ENCODE measurements at regions not wholly inside any gene's neighbourhood (a gene's known extent, or its start where the extent isn't known, plus 50 kb on each side); places are given as distances from the start of the nearest gene placed in this dataset.

DNA sequence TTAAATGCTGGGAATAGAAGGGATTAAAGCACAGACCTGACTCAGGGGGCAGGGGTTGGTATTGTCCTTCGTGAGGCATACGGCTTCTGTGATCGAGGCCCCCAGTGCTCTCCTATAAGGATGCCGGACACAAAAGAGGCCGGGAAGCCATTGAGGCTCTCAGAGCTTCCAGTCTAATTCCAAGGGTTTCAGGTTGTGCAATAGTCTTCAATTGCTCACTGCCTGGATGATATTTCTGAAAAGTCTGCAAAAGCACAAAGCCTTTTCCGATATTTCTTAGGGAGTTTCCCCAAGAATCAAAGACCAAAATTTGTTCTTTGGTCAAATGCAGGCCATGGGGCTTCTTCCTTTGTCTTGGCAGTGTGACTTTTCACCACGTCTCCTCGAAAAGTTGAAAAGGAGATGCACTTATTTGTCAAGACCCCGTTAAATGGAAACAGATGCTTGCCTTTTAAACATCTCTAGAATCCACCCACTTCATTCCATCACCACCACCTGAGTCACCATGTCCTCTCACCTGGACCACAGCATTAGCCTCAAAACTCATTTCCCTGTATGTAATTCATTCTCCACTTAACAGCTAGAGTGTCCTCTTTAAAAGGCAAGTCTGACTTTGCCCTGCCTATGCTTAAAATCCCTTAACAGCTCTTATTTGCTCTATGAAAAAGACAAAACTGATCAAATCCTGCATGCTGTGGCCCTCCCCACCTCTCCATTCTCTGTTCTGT lies 134.8 kb upstream of the NAMPT start:
- DNase-seq (ENCODE audit: low spot score), result no peak

- no peak for DNase-seq (ENCODE audit: low spot score)
Measured at GRCh38 chr7:106418526-106418925, 133.7 kb upstream of the NAMPT start.

- DNase-seq (ENCODE audit: low spot score), result no peak
Measured at GRCh38 chr7:106418094-106418493, 133.3 kb upstream of the NAMPT start.

DNA sequence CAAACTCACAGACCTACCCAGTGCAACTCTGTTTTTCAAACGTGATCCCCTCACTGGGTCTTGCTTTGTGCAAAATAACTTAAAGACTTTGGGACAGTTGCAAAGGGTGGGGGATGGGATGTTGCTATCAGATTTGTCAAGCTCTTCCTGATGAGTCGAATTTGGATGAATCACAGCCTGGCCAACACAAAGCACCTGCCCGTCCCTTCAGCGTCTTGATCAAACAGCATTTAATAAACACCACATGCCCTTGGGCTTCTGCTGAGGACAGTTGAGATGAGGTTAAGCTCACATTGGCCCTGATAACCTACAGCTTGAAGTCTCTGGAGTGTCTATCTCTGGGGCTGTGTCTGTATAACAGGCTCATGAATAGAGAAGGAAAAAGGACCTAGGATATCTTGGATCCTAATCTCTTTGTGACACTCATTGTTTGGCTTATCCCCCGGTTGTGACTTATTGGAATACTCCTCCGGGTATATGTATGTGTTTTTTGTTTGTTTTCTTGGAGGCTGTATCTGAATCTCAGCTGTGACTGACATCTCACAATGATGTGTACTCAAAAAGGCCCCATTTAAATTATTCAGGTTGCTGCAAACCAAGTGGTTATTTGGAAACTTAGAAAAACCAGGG lies 132.6 kb upstream of the NAMPT start:
- no peak for DNase-seq (ENCODE audit: low spot score)

DNA sequence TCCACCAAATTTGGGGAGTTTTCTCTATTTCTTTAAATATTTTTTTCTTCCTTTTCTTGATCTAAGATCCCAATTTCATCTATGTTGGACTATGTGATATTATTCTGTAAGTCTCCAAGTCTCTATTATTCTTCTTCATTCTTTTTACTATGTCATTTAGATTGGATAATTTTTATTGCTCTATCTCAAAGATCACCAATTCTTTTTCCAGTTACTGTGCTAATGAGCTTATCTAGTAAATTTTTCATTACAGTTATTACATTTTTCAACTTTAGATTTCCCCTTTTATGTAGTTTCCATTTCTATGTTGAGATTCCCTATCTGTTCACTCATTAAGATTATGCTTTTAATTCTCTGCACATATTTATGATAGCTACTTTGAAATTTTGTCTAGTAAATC lies 131.6 kb upstream of the NAMPT start:
- DNase-seq (ENCODE audit: low spot score), result no peak

DNA sequence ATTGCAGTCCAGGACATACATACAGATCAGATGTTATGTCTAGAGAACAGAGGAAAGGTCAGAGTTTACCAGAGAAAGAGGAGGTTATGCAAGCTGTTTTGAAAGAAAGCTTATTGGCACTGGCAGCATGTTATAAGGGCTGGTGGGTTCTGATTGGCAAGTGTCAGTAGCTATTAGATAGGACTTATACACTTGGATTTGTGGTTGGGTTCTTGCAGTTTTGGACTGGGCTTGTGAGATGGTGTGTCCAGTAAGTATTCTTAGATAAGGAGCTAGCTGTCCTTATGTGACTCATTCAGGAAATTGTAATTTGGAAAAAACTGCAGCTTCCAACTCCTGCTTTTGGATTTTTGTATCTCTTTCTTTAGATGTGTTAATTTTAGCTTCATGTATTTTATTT lies 130.7 kb upstream of the NAMPT start:
- DNase-seq (ENCODE audit: low spot score), result no peak

DNA sequence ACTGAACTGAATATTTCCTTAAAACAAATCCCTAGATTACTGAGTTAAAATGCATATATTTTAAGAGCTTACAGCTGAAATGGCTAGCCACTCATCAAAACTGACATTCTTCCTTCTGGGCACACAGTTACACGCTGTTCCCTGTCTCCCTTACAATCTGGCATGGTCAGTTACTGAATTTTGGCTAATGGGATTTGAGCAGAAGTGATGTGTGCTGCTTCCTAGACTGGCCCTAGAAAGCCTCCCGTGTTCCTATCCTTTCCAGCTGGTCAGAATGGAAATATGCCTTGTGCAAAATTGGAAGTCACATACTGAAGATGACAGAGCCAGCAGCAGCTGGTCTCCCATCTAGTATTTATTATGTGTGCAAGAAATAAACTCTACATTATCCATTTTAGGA lies 128.7 kb upstream of the NAMPT start:
- DNase-seq (ENCODE audit: low spot score), result no peak

DNA sequence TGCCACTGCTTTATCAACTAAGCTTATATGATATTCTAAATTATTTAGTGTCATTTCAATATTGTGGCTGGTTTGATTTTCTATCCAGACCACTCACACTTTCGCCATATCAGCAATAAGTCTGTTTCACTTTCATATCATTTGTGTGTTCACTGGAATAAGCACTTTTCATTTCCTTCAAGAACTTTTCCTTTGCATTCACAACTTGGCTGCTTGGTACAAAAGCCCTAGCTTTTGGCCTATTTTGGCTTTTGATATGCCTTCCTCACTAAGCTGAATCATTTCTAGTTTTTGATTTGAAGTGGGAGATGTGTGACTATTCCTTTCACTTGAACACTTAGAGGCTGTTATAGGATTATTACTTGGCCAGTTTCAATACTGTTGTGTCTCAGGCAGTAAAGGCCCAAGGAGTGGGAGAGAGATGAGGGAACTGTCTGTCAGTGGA lies 120.9 kb upstream of the NAMPT start:
- no peak for DNase-seq (ENCODE audit: low spot score)

GRCh38 chr7:106402898-106403297 lies 118.1 kb upstream of the NAMPT start:
- DNase-seq (ENCODE audit: low spot score), result no peak

DNA sequence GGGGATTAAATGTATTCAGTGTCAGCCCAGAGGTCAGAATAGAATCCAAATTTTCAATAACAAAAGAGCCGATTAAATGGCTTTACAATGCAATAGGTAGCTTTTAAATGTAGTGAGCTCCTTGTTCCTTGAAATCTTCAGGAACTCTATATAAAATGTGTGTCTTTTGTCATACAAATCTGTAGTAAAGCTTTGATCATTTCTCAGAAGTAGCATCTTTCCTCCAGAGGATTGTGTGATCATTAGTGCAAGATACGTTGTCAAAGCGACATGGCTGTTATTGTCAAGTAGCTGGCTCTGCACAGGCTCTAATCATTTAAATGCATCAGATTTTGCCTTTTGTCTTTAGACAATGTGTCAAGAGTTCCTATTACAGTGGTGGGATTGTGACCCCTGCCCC lies 116.1 kb upstream of the NAMPT start:
- no peak for DNase-seq (ENCODE audit: low spot score)

GRCh38 chr7:106398786-106399185 lies 114.0 kb upstream of the NAMPT start:
- no peak for DNase-seq (ENCODE audit: low spot score)

DNA sequence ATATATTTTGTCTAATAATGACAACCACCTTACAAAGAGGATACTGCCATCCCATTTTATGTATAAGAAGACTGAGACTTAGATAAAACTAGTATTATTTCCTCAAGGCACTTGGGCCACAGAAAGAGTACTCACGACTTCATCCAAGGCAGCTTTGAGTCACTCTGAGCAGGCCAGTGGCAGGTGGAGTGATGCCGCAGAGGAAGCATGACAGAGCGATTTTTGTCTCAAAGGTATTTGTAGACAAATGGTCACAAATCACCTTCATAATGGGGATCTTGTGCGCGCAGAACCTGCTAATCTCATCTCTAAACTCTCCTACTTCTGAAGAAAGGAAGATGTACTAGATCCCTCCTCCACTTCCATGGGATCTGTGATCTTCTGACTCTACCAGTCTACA lies 113.2 kb upstream of the NAMPT start:
- no peak for DNase-seq (ENCODE audit: low spot score)

- no peak for DNase-seq (ENCODE audit: low spot score)
Measured at GRCh38 chr7:106394526-106394925, 109.7 kb upstream of the NAMPT start.

GRCh38 chr7:106393564-106394251 lies 108.9 kb upstream of the NAMPT start:
- no peak for DNase-seq (ENCODE audit: low spot score)

DNA sequence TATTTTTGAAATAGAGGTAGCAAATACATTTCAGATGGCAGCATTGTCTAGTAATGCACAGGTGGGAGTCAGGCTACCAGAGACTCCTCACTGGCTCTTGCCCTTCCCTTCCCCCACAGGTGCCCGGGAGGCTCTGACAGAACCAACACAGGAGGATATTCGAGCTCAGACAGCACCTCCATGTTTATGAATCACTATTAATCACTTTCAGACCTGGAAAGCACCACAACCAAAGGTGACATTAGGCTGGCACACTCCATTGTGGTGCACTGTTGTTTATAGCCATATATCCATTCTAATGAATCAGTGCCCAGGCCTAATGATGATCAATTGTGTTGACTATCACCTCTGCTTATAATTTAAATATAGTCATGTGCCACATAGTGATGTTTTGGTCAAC lies 107.8 kb upstream of the NAMPT start:
- DNase-seq (ENCODE audit: low spot score), result no peak

GRCh38 chr7:106392144-106392543 lies 107.4 kb upstream of the NAMPT start:
- no peak for DNase-seq (ENCODE audit: low spot score)

GRCh38 chr7:106386958-106387357 lies 102.2 kb upstream of the NAMPT start:
- no peak for DNase-seq (ENCODE audit: low spot score)

- DNase-seq (ENCODE audit: low spot score), result no peak
Measured at GRCh38 chr7:106384373-106384772, 99.6 kb upstream of the NAMPT start.

DNA sequence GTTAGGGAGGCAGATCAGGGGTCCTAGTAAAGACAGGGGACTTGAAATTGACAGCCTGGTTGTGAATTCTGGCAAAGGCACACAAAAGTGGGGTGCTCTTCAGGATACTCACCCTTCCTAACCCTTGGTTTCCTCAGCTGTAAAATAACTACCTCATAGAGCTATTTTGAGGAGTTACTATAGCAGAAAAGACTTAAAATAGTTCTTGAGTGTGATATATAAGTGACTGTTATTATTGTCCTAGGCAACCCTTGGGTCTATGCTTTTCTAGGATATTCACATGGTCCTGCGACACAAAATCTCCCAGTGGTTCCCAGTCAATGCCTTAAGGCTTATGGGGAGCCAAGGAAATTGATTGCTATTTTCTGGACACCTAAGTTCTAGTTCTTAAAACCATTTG lies 98.1 kb upstream of the NAMPT start:
- no peak for DNase-seq (ENCODE audit: low spot score)

- DNase-seq (ENCODE audit: low spot score), result no peak
Measured at GRCh38 chr7:106382129-106382528, 97.3 kb upstream of the NAMPT start.

GRCh38 chr7:106381252-106381651 lies 96.5 kb upstream of the NAMPT start:
- no peak for DNase-seq (ENCODE audit: low spot score)

- no peak for DNase-seq (ENCODE audit: low spot score)
Measured at GRCh38 chr7:106377847-106378361, 93.1 kb upstream of the NAMPT start.
